Nephron (organoid): ENCODE measurements at regions not wholly inside any gene's neighbourhood (a gene's known extent, or its start where the extent isn't known, plus 50 kb on each side); places are given as distances from the start of the nearest gene placed in this dataset.

ENCODE experiments used
- H3K27ac Mint-ChIP-seq, 3 experiments: 2 replicates each; pipeline ENCODE4 v1.8.0; 2020; ENCODE audit warnings: mixed read lengths in 3 of 3, mild to moderate bottlenecking in 2 of 3, moderate library complexity in 1 of 3
- H3K27me3 Mint-ChIP-seq: 2 replicates; pipeline ENCODE4 v1.8.0; 2021; ENCODE audit warnings: low read depth, mild to moderate bottlenecking, moderate library complexity, mixed read lengths
- H3K36me3 Mint-ChIP-seq: 2 replicates; pipeline ENCODE4 v1.8.0; 2020; ENCODE audit warnings: low read depth, mixed read lengths
- H3K4me1 Mint-ChIP-seq: 2 replicates; pipeline ENCODE4 v1.8.0; 2020; ENCODE audit warnings: mixed read lengths
- H3K4me3 Mint-ChIP-seq, 3 experiments: 2 replicates each; pipeline ENCODE4 v1.8.0; 2020; ENCODE audit warnings: mild to moderate bottlenecking in 3 of 3, mixed read lengths in 3 of 3, moderate library complexity in 2 of 3
- H3K9me3 Mint-ChIP-seq: 2 replicates; pipeline ENCODE4 v1.8.0; 2020; ENCODE audit warnings: mixed read lengths
- TF ChIP-seq, protein P1 (sequence below), 3 experiments: fragments of 200-600 bp; sonication (generic); IDR thresholded peaks; one replicate each; pipeline ENCODE4 v1.5.0; 2021; ENCODE audit warnings: antibody characterized with exemption in 3 of 3; ENCODE audit not compliant: unreplicated experiment in 3 of 3

DNA sequence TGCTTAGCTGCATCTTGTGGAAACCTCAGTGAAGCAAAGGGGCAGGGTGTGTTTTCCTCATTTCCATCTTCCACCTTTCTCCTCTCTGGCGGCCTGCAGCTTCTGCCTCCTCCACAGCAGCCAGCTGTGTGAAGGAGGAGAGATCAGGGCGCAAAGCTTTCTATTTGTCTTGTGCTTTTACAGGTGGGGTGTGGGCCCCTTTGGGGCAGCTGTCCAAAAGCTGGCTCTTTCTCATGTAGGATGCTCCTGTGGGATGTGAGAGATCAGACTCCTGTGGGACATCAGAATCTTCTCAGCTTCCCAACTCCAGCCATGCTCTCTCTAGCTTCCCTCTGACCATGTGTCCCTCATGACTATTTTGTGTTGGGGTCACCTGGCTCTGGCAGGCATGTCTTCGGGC is 227.1 kb downstream of the MID1 start:
- H3K9me3 Mint-ChIP-seq: peaks cover 21% of the 10 kb centered on the region

DNA sequence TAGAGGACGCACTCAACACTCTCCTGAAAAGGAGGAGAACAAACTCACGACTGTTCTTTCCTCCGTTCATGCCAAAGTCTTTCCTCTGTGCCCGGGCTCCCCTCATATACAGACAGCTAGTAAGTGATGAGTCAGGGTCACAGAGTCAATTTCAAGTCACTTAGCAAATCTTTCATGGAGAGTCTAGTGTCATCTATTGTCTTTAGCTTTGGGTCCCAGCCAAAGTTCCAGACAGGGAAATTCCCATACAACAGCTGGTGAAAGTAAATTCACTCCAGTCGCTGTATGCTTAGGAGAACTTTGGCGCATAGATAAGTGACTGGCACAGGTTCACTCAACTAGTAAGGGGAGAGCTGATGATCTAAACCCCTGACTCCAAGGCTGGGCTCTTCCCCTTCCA is 226.5 kb downstream of the MID1 start:
- peaks cover 22% of the 10 kb centered on the region for H3K4me1 Mint-ChIP-seq
- no peak overlapping the region for H3K4me3 Mint-ChIP-seq
- peaks cover 5% of the 10 kb centered on the region for H3K27me3 Mint-ChIP-seq
- TF ChIP-seq, protein P1, sequence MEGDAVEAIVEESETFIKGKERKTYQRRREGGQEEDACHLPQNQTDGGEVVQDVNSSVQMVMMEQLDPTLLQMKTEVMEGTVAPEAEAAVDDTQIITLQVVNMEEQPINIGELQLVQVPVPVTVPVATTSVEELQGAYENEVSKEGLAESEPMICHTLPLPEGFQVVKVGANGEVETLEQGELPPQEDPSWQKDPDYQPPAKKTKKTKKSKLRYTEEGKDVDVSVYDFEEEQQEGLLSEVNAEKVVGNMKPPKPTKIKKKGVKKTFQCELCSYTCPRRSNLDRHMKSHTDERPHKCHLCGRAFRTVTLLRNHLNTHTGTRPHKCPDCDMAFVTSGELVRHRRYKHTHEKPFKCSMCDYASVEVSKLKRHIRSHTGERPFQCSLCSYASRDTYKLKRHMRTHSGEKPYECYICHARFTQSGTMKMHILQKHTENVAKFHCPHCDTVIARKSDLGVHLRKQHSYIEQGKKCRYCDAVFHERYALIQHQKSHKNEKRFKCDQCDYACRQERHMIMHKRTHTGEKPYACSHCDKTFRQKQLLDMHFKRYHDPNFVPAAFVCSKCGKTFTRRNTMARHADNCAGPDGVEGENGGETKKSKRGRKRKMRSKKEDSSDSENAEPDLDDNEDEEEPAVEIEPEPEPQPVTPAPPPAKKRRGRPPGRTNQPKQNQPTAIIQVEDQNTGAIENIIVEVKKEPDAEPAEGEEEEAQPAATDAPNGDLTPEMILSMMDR (IDR thresholded peaks at IDR 0.05; ENCODE audit: unreplicated experiment in 3 of 3): no peak
- H3K36me3 Mint-ChIP-seq: no peaks in the 10 kb centered on the region
- H3K27ac Mint-ChIP-seq: peak overlapping the region in 2 of 3 experiments; percentile 81 to 88
- peaks cover 23% of the 10 kb centered on the region for H3K9me3 Mint-ChIP-seq

More for the DNA sequence above, 227.1 kb downstream of the MID1 start:
- peaks cover 17% of the 10 kb centered on the region for H3K4me1 Mint-ChIP-seq
- no peaks in the 10 kb centered on the region for H3K36me3 Mint-ChIP-seq
- H3K27me3 Mint-ChIP-seq: peaks cover 5% of the 10 kb centered on the region
- H3K27ac Mint-ChIP-seq: peak overlapping the region in 2 of 3 experiments; percentile 81 to 88
- TF ChIP-seq, protein P1 (IDR thresholded peaks at IDR 0.05; ENCODE audit: unreplicated experiment in 3 of 3): no peak
- H3K4me3 Mint-ChIP-seq: no peak overlapping the region

DNA sequence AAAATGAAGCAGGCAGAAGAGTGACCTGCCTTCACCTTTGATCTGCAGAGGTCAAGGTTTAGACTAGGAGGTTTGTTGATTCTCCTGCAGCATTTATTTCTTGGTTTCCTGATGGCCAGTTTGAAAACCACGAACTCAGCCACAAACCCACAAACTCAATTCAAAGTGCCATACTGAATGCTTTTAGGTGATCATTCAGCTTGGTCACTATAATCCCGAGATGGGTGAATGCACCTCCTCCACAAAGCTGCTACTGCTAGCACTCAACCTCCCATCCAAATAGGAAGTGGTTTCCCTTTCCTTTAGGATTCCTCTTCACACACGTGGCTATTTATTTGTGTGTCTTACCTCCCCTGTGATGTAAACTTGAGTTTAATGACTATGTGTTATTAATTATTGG is 225.2 kb downstream of the MID1 start:
- Mint-ChIP-seq H3K9me3 (peaks cover 20% of the 10 kb centered on the region), H3K27ac (no peak overlapping the region), H3K4me3 (no peak overlapping the region), H3K36me3 (no peaks in the 10 kb centered on the region), H3K4me1 (peaks cover 29% of the 10 kb centered on the region), H3K27me3 (peaks cover 5% of the 10 kb centered on the region)
- TF ChIP-seq, protein P1 (IDR thresholded peaks at IDR 0.05; ENCODE audit: unreplicated experiment in 3 of 3): no peak
